ENCODE measurements at regions not wholly inside any gene's neighbourhood (a gene's known extent, or its start where the extent isn't known, plus 50 kb on each side); places are given as distances from the start of the nearest gene placed in this dataset.

DNA sequence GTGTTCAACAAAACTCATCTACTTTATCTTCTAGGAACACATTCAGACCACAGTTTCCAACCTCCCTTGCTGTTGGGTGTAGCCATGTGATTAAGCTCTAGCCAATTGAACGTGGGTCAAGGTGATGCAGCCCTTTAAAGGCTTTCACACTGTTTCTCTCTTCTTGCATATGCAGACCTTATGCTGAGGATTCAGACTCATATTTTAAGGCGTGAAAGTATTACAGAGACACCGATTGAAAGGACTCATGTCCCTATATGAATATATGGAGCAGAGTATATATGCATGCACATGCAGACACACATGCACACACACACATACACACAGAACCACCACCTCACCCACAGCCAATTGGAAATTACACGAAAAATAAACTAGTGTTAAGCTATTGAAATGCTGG is 214.3 kb upstream of the NR5A2 start:
- Histone ChIP-seq H3K79me2 (ENCODE audit: low read depth) (no peaks in the 10 kb centered on the region), H3K4me2 (no peak overlapping the region), H3K4me1 (no peaks in the 10 kb centered on the region), H3K9me3 (ENCODE audit: low read depth) (no peaks in the 10 kb centered on the region), H2AFZ (replicated peaks) (no peak overlapping the region), H3K27me3 (no peaks in the 10 kb centered on the region), H3K9ac (no peak overlapping the region), H3F3A (ENCODE audit: low read depth) (no peaks in the 10 kb centered on the region), H3K36me3 (no peaks in the 10 kb centered on the region), H4K20me1 (ENCODE audit: low read depth) (no peaks in the 10 kb centered on the region), H3K27ac (no peak overlapping the region), H3K4me3 (no peak overlapping the region)
- Mint-ChIP-seq H3K9me3 (no peaks in the 10 kb centered on the region), H3K4me1 (no peaks in the 10 kb centered on the region), H3K27me3 (ENCODE audit: insufficient read depth, low read depth) (no peaks in the 10 kb centered on the region), H3K27ac (no peak overlapping the region), H3K4me3 (no peak overlapping the region), H3K36me3 (no peaks in the 10 kb centered on the region)
- no peak for DNase-seq (ENCODE audit: low spot score)
- no peak for TF ChIP-seq EZH2phosphoT487 (IDR thresholded peaks at IDR 0.05)

DNA sequence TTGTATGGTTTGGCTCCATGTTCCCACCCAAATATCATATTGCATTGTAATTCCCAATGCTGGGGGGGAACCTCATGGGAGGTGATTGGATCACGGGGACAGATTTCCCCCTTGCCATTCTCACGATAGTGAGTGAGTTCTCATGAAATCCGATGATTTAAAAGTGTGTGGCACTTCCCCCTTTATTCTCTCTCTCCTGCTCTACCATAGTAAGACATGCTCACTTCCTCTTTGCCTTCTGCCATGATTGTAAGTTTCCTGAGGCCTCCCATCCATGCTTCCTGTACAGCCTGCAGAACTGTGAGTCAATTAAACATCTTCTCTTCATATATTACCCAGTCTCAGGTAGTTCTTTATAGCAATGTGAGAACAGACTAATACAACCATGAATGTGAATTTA is 211.6 kb upstream of the NR5A2 start:
- no peak for TF ChIP-seq EZH2 (IDR thresholded peaks at IDR 0.05)
- TF ChIP-seq CTCF (IDR thresholded peaks at IDR 0.05), result no peak
- TF ChIP-seq EZH2phosphoT487 (IDR thresholded peaks at IDR 0.05), result no peak
- no peak overlapping the region for H3K27ac Mint-ChIP-seq
- Histone ChIP-seq H3K4me1 (no peaks in the 10 kb centered on the region), H3K36me3 (no peaks in the 10 kb centered on the region), H3K79me2 (ENCODE audit: low read depth) (no peaks in the 10 kb centered on the region), H3K9ac (no peak overlapping the region), H3K4me3 (no peak overlapping the region), H3K27me3 (no peaks in the 10 kb centered on the region), H3F3A (ENCODE audit: low read depth) (no peaks in the 10 kb centered on the region), H3K9me3 (ENCODE audit: low read depth) (no peaks in the 10 kb centered on the region), H3K27ac (no peak overlapping the region), H4K20me1 (ENCODE audit: low read depth) (no peaks in the 10 kb centered on the region), H3K4me2 (no peak overlapping the region), H2AFZ (replicated peaks) (no peak overlapping the region)
- no peaks in the 10 kb centered on the region for H3K36me3 Mint-ChIP-seq
- H3K4me3 Mint-ChIP-seq, result no peak overlapping the region
- DNase-seq (ENCODE audit: low spot score), result no peak
- H3K27me3 Mint-ChIP-seq (ENCODE audit: insufficient read depth, low read depth), result no peaks in the 10 kb centered on the region
- H3K4me1 Mint-ChIP-seq, result no peaks in the 10 kb centered on the region
- H3K9me3 Mint-ChIP-seq, result no peaks in the 10 kb centered on the region

GRCh38 chr1:199817266-199817665 is 210.2 kb upstream of the NR5A2 start:
- TF ChIP-seq EZH2phosphoT487 (IDR thresholded peaks at IDR 0.05), result no peak
- no peak for TF ChIP-seq CTCF (IDR thresholded peaks at IDR 0.05)
- no peak for TF ChIP-seq EZH2 (IDR thresholded peaks at IDR 0.05)
- no peak overlapping the region for H3K4me3 Mint-ChIP-seq
- H3K9me3 Mint-ChIP-seq, result no peaks in the 10 kb centered on the region
- Histone ChIP-seq H3K36me3 (no peaks in the 10 kb centered on the region), H3K4me1 (no peaks in the 10 kb centered on the region), H3K9ac (no peak overlapping the region), H4K20me1 (ENCODE audit: low read depth) (no peaks in the 10 kb centered on the region), H3K9me3 (ENCODE audit: low read depth) (no peaks in the 10 kb centered on the region), H3K4me3 (no peak overlapping the region), H3F3A (ENCODE audit: low read depth) (no peaks in the 10 kb centered on the region), H2AFZ (replicated peaks) (no peak overlapping the region), H3K79me2 (ENCODE audit: low read depth) (no peaks in the 10 kb centered on the region), H3K4me2 (no peak overlapping the region), H3K27ac (no peak overlapping the region), H3K27me3 (no peaks in the 10 kb centered on the region)
- H3K36me3 Mint-ChIP-seq, result no peaks in the 10 kb centered on the region
- DNase-seq (ENCODE audit: low spot score), result no peak
- H3K27me3 Mint-ChIP-seq (ENCODE audit: insufficient read depth, low read depth), result peaks cover 2% of the 10 kb centered on the region
- no peaks in the 10 kb centered on the region for H3K4me1 Mint-ChIP-seq
- H3K27ac Mint-ChIP-seq, result no peak overlapping the region

GRCh38 chr1:199821029-199821779 is 206.3 kb upstream of the NR5A2 start:
- Histone ChIP-seq H4K20me1 (ENCODE audit: low read depth) (no peaks in the 10 kb centered on the region), H3K36me3 (no peaks in the 10 kb centered on the region), H2AFZ (replicated peaks) (no peak overlapping the region), H3K4me1 (no peaks in the 10 kb centered on the region), H3K27me3 (no peaks in the 10 kb centered on the region), H3K9me3 (ENCODE audit: low read depth) (no peaks in the 10 kb centered on the region), H3K4me2 (no peak overlapping the region), H3K27ac (no peak overlapping the region), H3K9ac (no peak overlapping the region), H3K4me3 (no peak overlapping the region), H3K79me2 (ENCODE audit: low read depth) (no peaks in the 10 kb centered on the region), H3F3A (ENCODE audit: low read depth) (no peaks in the 10 kb centered on the region)
- Mint-ChIP-seq H3K4me1 (no peaks in the 10 kb centered on the region), H3K4me3 (no peak overlapping the region), H3K36me3 (no peaks in the 10 kb centered on the region), H3K27me3 (ENCODE audit: insufficient read depth, low read depth) (peaks cover 6% of the 10 kb centered on the region), H3K27ac (no peak overlapping the region), H3K9me3 (no peaks in the 10 kb centered on the region)
- TF ChIP-seq CTCF (IDR thresholded peaks at IDR 0.05) (no peak), EZH2phosphoT487 (IDR thresholded peaks at IDR 0.05) (no peak), EZH2 (IDR thresholded peaks at IDR 0.05) (no peak)
- DNase-seq (ENCODE audit: low spot score), result no peak

Data from neural progenitor cell (in vitro differentiated cells).